CD14-positive monocyte (primary cell): ENCODE measurements at regions not wholly inside any gene's neighbourhood (a gene's known extent, or its start where the extent isn't known, plus 50 kb on each side); places are given as distances from the start of the nearest gene placed in this dataset.

Source experiments
- DNase-seq, 3 donors: peaks; one replicate each; pipeline ENCODE4 v3.0.0-alpha.2; 2011 to 2022
- H2AFZ ChIP-seq: 2 replicates; pipeline ENCODE4 v1.6.0; 2012; ENCODE audit warnings: mild to moderate bottlenecking, low read depth, low read length, inconsistent platforms; ENCODE audit not compliant: insufficient read depth, poor library complexity, severe bottlenecking
- H3K27ac ChIP-seq, 2 donors: 1 replicate in 1 of 2; 2 replicates in 1 of 2; pipeline ENCODE4 v1.5.1; 2012 to 2013; ENCODE audit warnings: low read length in 2 of 2, control low read depth in 1 of 2, inconsistent platforms in 1 of 2, low read depth in 1 of 2, mild to moderate bottlenecking in 1 of 2
- H3K27me3 ChIP-seq, 2 donors: one replicate each; pipeline versions ENCODE4 v1.6.0 to v1.6.1; 2011 to 2013; ENCODE audit warnings: low read length in 2 of 2; ENCODE audit not compliant: control insufficient read depth in 2 of 2, insufficient read depth in 2 of 2
- H3K36me3 ChIP-seq, 2 donors: replicated peaks in 1 of 2; 1 replicate in 1 of 2; 2 replicates in 1 of 2; pipeline versions ENCODE4 v1.5.1 to v1.6.1; 2012 to 2013; ENCODE audit warnings: low read length in 2 of 2, control low read depth in 1 of 2, inconsistent platforms in 1 of 2, mild to moderate bottlenecking in 1 of 2; ENCODE audit not compliant: insufficient read depth in 2 of 2, control insufficient read depth in 1 of 2
- H3K4me1 ChIP-seq, 2 donors: 1 replicate in 1 of 2; 2 replicates in 1 of 2; pipeline versions ENCODE4 v1.5.1 to v1.6.1; 2012 to 2013; ENCODE audit warnings: low read length in 2 of 2, control low read depth in 1 of 2, inconsistent platforms in 1 of 2, mild to moderate bottlenecking in 1 of 2, moderate library complexity in 1 of 2; ENCODE audit not compliant: insufficient read depth in 2 of 2, control insufficient read depth in 1 of 2
- H3K4me2 ChIP-seq: replicated peaks from 2 replicates; pipeline ENCODE3; 2012; ENCODE audit warnings: low read length, moderate library complexity, mild to moderate bottlenecking; ENCODE audit not compliant: poor library complexity, severe bottlenecking; ENCODE audit errors: extremely low read depth
- H3K4me3 ChIP-seq, 3 experiments: fragments of 200-600 bp in 1 of 3; sonication (generic) in 1 of 3; replicated peaks in 1 of 3; 1 replicate in 2 of 3; 2 replicates in 1 of 3; pipeline ENCODE4 v1.5.1; 2011 to 2013; ENCODE audit warnings: low read length in 3 of 3, mild to moderate bottlenecking in 3 of 3, control low read depth in 2 of 3, low read depth in 2 of 3, inconsistent platforms in 1 of 3, moderate library complexity in 1 of 3
- H3K79me2 ChIP-seq: 2 replicates; pipeline ENCODE4 v1.6.0; 2012; ENCODE audit warnings: mild to moderate bottlenecking, control low read depth, inconsistent platforms, low read length, moderate library complexity; ENCODE audit not compliant: insufficient read depth
- H3K9ac ChIP-seq: 2 replicates; pipeline ENCODE4 v1.6.0; 2017; ENCODE audit warnings: low read length, mild to moderate bottlenecking; ENCODE audit not compliant: insufficient read depth, poor library complexity, severe bottlenecking
- H3K9me3 ChIP-seq, 2 donors: replicated peaks in 1 of 2; 1 replicate in 1 of 2; 2 replicates in 1 of 2; pipeline versions ENCODE4 v1.5.1 to v1.6.1; 2012 to 2013; ENCODE audit warnings: low read length in 2 of 2, control low read depth in 1 of 2; ENCODE audit not compliant: control insufficient read depth in 1 of 2, insufficient read depth in 1 of 2
- H4K20me1 ChIP-seq: 2 replicates; pipeline ENCODE4 v1.6.0; 2012; ENCODE audit warnings: mild to moderate bottlenecking, low read length, control low read depth, moderate library complexity; ENCODE audit not compliant: insufficient read depth
- H3K27ac Mint-ChIP-seq, 7 donors: one replicate each; pipeline ENCODE4 v1.8.0; 2020; ENCODE audit warnings: mild to moderate bottlenecking in 7 of 7, mixed read lengths in 7 of 7, moderate library complexity in 6 of 7, inconsistent platforms in 2 of 7
- H3K27me3 Mint-ChIP-seq, 3 donors: one replicate each; pipeline ENCODE4 v1.8.0; 2021 to 2022; ENCODE audit warnings: low read depth in 3 of 3, mild to moderate bottlenecking in 3 of 3, mixed read lengths in 3 of 3, moderate library complexity in 3 of 3, inconsistent platforms in 1 of 3
- H3K36me3 Mint-ChIP-seq, 2 donors: one replicate each; pipeline ENCODE4 v1.8.0; 2020; ENCODE audit warnings: mixed read lengths in 2 of 2, inconsistent platforms in 1 of 2, mild to moderate bottlenecking in 1 of 2
- H3K4me1 Mint-ChIP-seq: one replicate; pipeline ENCODE4 v1.8.0; 2020; ENCODE audit warnings: mild to moderate bottlenecking, mixed read lengths
- H3K4me3 Mint-ChIP-seq, 2 donors: one replicate each; pipeline ENCODE4 v1.8.0; 2020; ENCODE audit warnings: mild to moderate bottlenecking in 2 of 2, mixed read lengths in 2 of 2, moderate library complexity in 1 of 2
- H3K9me3 Mint-ChIP-seq, 7 donors: one replicate each; pipeline ENCODE4 v1.8.0; 2020 to 2022; ENCODE audit warnings: mixed read lengths in 7 of 7, mild to moderate bottlenecking in 6 of 7, moderate library complexity in 6 of 7, inconsistent platforms in 2 of 7
- WGBS: methylation state at CpG from one replicate; pipeline ENCODE4 v1.1.5; 2013; ENCODE audit warnings: missing lambda C conversion rate; ENCODE audit not compliant: insufficient coverage; 5-methylcytosine and 5-hydroxymethylcytosine counted together
- intact Hi-C, 2 donors: fragments of 100-400 bp; cut with micrococcal nuclease; formaldehyde crosslinking; loops; one replicate each; pipeline versions ENCODE4 v1.15.0 to v1.15.1; 2023
- TF ChIP-seq, protein P1 (sequence below): fragments of 200-600 bp; IDR thresholded peaks from one replicate; pipeline ENCODE4 v1.8.0; 2022; ENCODE audit warnings: antibody characterized with exemption, mild to moderate bottlenecking

DNA sequence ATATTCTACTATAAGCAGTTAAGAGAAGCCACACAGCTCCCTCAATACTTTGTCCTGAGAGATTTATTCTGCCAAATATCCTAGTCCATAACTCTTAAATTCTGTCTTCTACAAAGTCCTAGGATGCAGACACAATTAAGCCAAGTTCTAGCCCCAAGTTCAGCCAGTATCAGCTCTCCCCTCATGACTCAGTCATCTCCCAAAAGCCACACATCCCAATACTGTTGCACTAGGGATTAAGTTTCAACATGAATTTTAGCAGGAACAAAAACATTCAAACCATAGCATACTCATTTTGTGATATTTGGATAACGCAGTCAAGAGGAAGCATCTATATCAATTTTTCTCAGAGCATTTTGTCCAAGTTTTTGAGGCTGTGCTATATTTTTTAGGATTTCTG is 277.4 kb downstream of the FZD1 start:
- peaks cover 0 to 2% (median 0%) of the 10 kb centered on the region in 7 donors for H3K9me3 Mint-ChIP-seq
- no CpG with 5 or more reads among the region's 1 CpG for WGBS

DNA sequence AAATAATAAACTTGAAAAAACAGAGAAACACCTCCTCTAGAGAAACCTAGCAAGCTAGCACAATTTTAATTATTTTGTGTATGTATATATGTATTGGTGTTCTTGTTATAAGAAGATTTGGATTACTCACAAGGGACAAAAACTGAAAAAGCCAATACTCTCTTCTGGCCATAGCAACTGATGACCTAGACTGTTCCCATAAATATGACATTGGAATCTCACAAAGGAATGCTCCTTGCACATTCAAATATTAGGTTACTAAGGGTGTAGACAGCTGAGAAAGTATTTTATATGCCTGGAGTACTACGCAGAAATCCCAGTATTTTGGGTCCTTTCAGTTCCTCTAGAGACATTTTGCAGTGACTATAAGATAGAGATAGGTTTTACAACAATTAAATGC is 279.4 kb downstream of the FZD1 start:
- no peak overlapping the region for H3K4me3 ChIP-seq
- no peaks in the 10 kb centered on the region for H3K36me3 Mint-ChIP-seq
- no peak for DNase-seq
- H3K9ac ChIP-seq = no peak overlapping the region
- peaks cover 0 to 7% of the 10 kb centered on the region in 2 donors for H3K9me3 ChIP-seq
- H3K27ac Mint-ChIP-seq = no peak overlapping the region
- TF ChIP-seq, protein P1, sequence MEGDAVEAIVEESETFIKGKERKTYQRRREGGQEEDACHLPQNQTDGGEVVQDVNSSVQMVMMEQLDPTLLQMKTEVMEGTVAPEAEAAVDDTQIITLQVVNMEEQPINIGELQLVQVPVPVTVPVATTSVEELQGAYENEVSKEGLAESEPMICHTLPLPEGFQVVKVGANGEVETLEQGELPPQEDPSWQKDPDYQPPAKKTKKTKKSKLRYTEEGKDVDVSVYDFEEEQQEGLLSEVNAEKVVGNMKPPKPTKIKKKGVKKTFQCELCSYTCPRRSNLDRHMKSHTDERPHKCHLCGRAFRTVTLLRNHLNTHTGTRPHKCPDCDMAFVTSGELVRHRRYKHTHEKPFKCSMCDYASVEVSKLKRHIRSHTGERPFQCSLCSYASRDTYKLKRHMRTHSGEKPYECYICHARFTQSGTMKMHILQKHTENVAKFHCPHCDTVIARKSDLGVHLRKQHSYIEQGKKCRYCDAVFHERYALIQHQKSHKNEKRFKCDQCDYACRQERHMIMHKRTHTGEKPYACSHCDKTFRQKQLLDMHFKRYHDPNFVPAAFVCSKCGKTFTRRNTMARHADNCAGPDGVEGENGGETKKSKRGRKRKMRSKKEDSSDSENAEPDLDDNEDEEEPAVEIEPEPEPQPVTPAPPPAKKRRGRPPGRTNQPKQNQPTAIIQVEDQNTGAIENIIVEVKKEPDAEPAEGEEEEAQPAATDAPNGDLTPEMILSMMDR = no peak
- H3K27me3 Mint-ChIP-seq = peaks cover 0 to 4% (median under 1%) of the 10 kb centered on the region in 3 donors
- no peak overlapping the region for H3K27ac ChIP-seq
- H3K36me3 ChIP-seq = no peaks in the 10 kb centered on the region
- no peak overlapping the region for H3K4me3 Mint-ChIP-seq
- H3K9me3 Mint-ChIP-seq = peaks cover 0 to 2% (median 0%) of the 10 kb centered on the region in 7 donors
- H3K27me3 ChIP-seq = no peaks in the 10 kb centered on the region
- no peaks in the 10 kb centered on the region for H3K4me1 Mint-ChIP-seq
- H3K4me1 ChIP-seq = no peaks in the 10 kb centered on the region
- no CpG with 5 or more reads among the region's 1 CpG for WGBS
- no peaks in the 10 kb centered on the region for H3K79me2 ChIP-seq
- no peak overlapping the region for H3K4me2 ChIP-seq
- no peaks in the 10 kb centered on the region for H4K20me1 ChIP-seq
- H2AFZ ChIP-seq = no peak overlapping the region
- intact Hi-C loops = no loop called here

More for the DNA sequence above, 277.4 kb downstream of the FZD1 start:
- DNase-seq = no peak
- Histone ChIP-seq H3K27me3 (no peaks in the 10 kb centered on the region), H3K4me1 (no peaks in the 10 kb centered on the region), H3K4me3 (no peak overlapping the region), H3K9ac (no peak overlapping the region), H2AFZ (no peak overlapping the region), H3K79me2 (no peaks in the 10 kb centered on the region), H3K9me3 (peaks cover 0 to 7% of the 10 kb centered on the region in 2 donors), H3K36me3 (no peaks in the 10 kb centered on the region), H3K27ac (no peak overlapping the region), H3K4me2 (no peak overlapping the region), H4K20me1 (no peaks in the 10 kb centered on the region)
- Mint-ChIP-seq H3K27ac (no peak overlapping the region), H3K4me3 (no peak overlapping the region), H3K4me1 (no peaks in the 10 kb centered on the region), H3K27me3 (peaks cover 0 to 4% (median 3%) of the 10 kb centered on the region in 3 donors), H3K36me3 (no peaks in the 10 kb centered on the region)
- intact Hi-C loops = no loop called here
- TF ChIP-seq, protein P1 = no peak
